ENCODE measurements at regions not wholly inside any gene's neighbourhood (a gene's known extent, or its start where the extent isn't known, plus 50 kb on each side); places are given as distances from the start of the nearest gene placed in this dataset.

DNA sequence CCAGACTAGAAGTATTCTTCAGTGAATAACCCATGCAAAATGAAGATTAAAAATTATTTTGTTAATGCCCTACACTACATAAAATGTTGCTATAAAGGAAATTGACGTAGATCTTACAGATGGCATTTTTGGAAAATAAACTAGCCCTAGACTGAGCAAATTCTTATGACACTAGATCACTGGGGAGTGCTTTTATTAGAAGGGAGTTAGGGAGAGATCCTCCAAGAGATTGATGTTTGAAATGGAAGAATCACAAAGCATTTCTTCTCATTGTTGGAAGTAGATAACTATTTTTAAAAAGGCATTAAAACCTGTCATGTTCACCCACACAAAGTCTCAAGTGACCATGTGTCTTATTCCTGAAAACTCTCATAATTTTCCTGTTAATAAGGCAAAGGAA, 351.1 kb upstream of the TLE4 start:
- TF ChIP-seq, protein P1, sequence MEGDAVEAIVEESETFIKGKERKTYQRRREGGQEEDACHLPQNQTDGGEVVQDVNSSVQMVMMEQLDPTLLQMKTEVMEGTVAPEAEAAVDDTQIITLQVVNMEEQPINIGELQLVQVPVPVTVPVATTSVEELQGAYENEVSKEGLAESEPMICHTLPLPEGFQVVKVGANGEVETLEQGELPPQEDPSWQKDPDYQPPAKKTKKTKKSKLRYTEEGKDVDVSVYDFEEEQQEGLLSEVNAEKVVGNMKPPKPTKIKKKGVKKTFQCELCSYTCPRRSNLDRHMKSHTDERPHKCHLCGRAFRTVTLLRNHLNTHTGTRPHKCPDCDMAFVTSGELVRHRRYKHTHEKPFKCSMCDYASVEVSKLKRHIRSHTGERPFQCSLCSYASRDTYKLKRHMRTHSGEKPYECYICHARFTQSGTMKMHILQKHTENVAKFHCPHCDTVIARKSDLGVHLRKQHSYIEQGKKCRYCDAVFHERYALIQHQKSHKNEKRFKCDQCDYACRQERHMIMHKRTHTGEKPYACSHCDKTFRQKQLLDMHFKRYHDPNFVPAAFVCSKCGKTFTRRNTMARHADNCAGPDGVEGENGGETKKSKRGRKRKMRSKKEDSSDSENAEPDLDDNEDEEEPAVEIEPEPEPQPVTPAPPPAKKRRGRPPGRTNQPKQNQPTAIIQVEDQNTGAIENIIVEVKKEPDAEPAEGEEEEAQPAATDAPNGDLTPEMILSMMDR (IDR thresholded peaks at IDR 0.05; ENCODE audit: low read depth, low read length): no peak
- Histone ChIP-seq H3K9me3 (ENCODE audit: control insufficient read depth, insufficient read depth, low read length) (no peaks in the 10 kb centered on the region), H3K27me3 (ENCODE audit: control insufficient read depth, insufficient read depth, low read length) (no peaks in the 10 kb centered on the region), H3K4me3 (ENCODE audit: low read depth, low read length) (no peak overlapping the region), H3K27ac (ENCODE audit: low read depth, low read length) (no peak overlapping the region)
- DNase-seq (ENCODE audit: low read depth, low spot score): no peak
- POLR2A ChIA-PET: no interaction called here
- CTCF ChIA-PET: interaction anchor here (0.7 kb wide), 1 partner anchor 91 kb away, joined by 3 read pairs; no protein-coding TSS in a partner anchor

- ChIA-PET CTCF (no interaction called here), POLR2A (interaction anchor here (0.5 kb wide), 1 partner anchor 454 kb away, joined by 3 read pairs; no protein-coding TSS in a partner anchor)
- Histone ChIP-seq H3K9me3 (ENCODE audit: control insufficient read depth, insufficient read depth, low read length) (no peaks in the 10 kb centered on the region), H3K27me3 (ENCODE audit: control insufficient read depth, insufficient read depth, low read length) (no peaks in the 10 kb centered on the region), H3K4me3 (ENCODE audit: low read depth, low read length) (no peak overlapping the region), H3K27ac (ENCODE audit: low read depth, low read length) (no peak overlapping the region)
- TF ChIP-seq, protein P1 (IDR thresholded peaks at IDR 0.05; ENCODE audit: low read depth, low read length): no peak
- DNase-seq (ENCODE audit: low read depth, low spot score): no peak
These were observed 350.7 kb upstream of the TLE4 start for GRCh38 chr9:79221084-79221483.

DNA sequence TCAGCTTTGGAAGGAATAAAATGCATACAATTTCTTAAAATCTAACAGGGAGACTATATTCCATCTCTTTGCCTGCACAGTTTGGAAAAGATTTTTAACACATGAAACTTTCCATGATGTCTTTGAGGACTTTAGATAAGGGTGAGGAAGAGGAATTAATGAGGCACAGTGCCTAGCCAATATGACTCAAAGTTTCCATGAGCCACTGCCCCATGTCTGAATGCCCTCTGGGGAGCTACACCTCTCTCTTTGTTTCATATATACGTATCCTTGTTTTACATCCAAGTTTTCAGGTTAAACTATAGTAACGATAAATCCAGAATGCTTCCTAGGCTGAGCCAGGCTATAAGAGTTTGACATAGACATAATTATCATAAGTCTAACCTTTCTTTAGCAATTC, 349.3 kb upstream of the TLE4 start:
- TF ChIP-seq, protein P1 (IDR thresholded peaks at IDR 0.05; ENCODE audit: low read depth, low read length): no peak
- no peak overlapping the region for H3K4me3 ChIP-seq (ENCODE audit: low read depth, low read length)
- no peak overlapping the region for H3K27ac ChIP-seq (ENCODE audit: low read depth, low read length)
- CTCF ChIA-PET: no interaction called here
- no peaks in the 10 kb centered on the region; the same call in 1 of the 2 replicates for H3K9me3 ChIP-seq (ENCODE audit: control insufficient read depth, insufficient read depth, low read length)
- DNase-seq (ENCODE audit: low read depth, low spot score): no peak
- POLR2A ChIA-PET: no interaction called here
- H3K27me3 ChIP-seq (ENCODE audit: control insufficient read depth, insufficient read depth, low read length): no peaks in the 10 kb centered on the region

DNA sequence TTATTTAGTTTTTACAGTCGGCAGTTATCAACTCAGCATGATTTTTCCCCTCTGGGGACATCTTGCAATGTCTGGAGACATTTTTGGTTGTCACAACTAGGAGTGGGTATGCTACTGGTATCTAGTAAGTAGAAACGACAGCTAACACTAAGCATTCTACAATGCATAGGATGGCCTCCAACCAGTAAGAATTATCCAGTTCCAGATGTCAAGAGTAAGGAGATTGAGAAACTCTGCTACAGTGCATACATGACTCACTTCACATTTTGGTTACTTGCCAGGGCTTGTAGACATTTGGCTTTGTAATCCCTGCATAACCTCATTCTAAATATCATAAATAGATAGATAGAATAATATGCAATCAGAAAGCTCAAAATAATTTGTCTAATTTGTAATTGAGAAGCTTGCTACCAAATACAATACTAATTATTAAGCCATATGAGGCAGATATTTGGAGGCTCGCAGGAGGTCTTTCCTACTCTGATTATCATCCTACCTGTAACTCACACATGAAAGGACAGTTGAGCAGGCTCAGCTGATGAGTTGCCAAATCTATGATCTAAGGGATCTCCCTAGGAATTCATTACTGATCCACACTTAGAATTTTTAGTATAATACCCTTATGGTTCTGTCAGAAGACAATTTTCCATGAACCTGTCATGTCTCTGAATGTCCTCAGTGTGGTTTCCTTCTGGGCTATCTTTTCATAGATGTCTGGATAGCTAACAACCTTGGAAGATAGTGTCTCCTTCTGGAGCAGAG, 346.9 kb upstream of the TLE4 start:
- TF ChIP-seq, protein P1 (IDR thresholded peaks at IDR 0.05; ENCODE audit: low read depth, low read length): no peak
- Histone ChIP-seq H3K27me3 (ENCODE audit: control insufficient read depth, insufficient read depth, low read length) (no peaks in the 10 kb centered on the region), H3K9me3 (ENCODE audit: control insufficient read depth, insufficient read depth, low read length) (no peaks in the 10 kb centered on the region; the same call in 1 of the 2 replicates), H3K4me3 (ENCODE audit: low read depth, low read length) (no peak overlapping the region), H3K27ac (ENCODE audit: low read depth, low read length) (no peak overlapping the region)
- peak; percentile 85 for DNase-seq (ENCODE audit: low read depth, low spot score)
- POLR2A ChIA-PET: no interaction called here
- CTCF ChIA-PET: no interaction called here

DNA sequence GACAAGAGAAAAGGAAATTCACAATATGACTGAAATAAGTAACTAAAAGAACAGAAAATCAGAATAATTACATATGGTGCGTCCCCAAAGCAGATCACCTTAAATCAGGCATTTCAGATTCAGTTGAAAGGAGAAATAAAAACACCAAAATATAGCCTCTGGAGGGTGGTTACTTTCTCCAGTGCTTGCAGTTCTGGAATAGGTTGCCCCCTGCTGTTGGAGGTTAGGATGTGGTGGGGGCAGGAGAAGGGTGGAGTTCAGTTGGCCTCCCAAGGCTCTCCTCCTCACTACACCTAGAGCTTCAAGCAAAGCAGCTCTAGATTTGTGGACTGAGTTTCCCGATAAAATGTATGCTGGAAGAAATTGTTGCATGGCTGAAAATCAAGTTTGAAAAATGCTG, 338.2 kb upstream of the TLE4 start:
- CTCF ChIA-PET: interaction anchor here (0.7 to 4.0 kb wide), 5 partner anchors 21 to 794 kb away, joined by 3 to 17 read pairs (median 3); no protein-coding TSS in a partner anchor
- POLR2A ChIA-PET: no interaction called here

More for the DNA sequence above, 338.2 kb upstream of the TLE4 start:
- H3K4me3 ChIP-seq (ENCODE audit: low read depth, low read length): no peak overlapping the region
- DNase-seq (ENCODE audit: low read depth, low spot score): no peak
- no peaks in the 10 kb centered on the region for H3K9me3 ChIP-seq (ENCODE audit: control insufficient read depth, insufficient read depth, low read length)
- no peak overlapping the region for H3K27ac ChIP-seq (ENCODE audit: low read depth, low read length)
- no peaks in the 10 kb centered on the region for H3K27me3 ChIP-seq (ENCODE audit: control insufficient read depth, insufficient read depth, low read length)
- TF ChIP-seq, protein P1 (IDR thresholded peaks at IDR 0.05; ENCODE audit: low read depth, low read length): peak; percentile 42
